IPS-18c (cell line): ENCODE measurements at regions not wholly inside any gene's neighbourhood (a gene's known extent, or its start where the extent isn't known, plus 50 kb on each side); places are given as distances from the start of the nearest gene placed in this dataset.
"Not testable (repeated sequence)": the region's sequence is repeated elsewhere in the genome, so short reads cannot be mapped to it uniquely, and the experiment has no call there.

Experiments
- H3K4me3 ChIP-seq: 2 replicates; pipeline ENCODE4 v1.7.0; 2013; ENCODE audit warnings: low read depth, mild to moderate bottlenecking, low read length, moderate library complexity; ENCODE audit not compliant: insufficient read depth
- H3K9me3 ChIP-seq: one replicate; pipeline ENCODE4 v1.6.1; 2013; ENCODE audit warnings: mild to moderate bottlenecking, low read length, moderate library complexity; ENCODE audit not compliant: control insufficient read depth, insufficient read depth

DNA sequence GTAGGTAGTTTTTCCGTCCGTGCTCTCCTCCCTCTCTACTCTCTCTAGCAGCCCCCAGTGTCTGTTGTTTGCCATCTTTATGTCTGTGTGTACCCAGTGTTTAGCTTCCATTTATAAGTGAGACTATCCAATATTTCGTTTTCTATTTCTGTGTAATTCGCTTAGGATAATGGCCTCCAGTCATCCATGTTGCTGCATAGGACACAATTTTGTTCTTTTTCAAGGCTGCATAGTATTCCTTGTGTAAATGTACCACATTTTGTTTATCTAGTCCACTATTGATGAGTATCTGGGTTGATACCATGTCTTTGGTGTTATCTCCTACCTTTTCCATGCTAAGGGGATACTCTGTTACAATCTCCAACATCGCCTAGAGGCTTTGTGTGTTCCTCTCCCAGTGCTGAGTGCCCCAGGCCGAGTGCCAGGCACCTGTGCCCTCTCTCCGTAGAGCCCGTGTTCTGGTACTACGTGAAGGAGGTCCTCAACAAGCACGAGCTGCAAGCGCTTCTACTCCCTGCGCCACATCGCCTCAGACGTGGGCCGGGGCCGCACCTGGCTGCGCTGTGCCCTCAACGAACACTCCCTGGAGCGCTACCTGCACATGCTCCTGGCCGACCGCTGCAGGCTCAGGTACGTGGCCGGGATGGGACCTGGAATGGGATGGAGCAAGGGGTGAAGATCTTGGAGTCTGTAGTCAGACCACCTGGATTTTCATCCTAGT, 51.0 kb downstream of the NPIPB11 start:
- H3K9me3 ChIP-seq, H3K4me3 ChIP-seq: not testable (repeated sequence)

DNA sequence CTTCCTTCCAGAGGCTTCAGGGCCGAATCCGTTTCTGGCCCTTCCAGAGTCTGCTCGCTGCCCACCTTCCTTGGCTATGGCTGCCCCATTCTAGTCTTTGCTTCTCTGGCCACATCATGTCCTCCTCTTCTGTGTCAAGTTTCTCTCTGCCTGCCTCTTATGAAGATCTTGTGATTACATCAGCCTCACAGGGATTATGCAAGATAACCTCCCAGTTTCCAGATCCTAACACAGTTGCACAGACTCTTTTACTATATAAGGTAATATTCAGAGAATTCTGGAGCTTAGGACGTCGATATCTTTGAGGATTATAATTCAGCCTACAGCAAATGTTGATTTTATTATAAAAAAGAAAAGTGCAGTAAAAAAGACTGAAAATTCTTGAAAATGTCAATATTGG, 52.1 kb downstream of the NPIPB11 start:
- not testable (repeated sequence) for H3K9me3 ChIP-seq, H3K4me3 ChIP-seq

DNA sequence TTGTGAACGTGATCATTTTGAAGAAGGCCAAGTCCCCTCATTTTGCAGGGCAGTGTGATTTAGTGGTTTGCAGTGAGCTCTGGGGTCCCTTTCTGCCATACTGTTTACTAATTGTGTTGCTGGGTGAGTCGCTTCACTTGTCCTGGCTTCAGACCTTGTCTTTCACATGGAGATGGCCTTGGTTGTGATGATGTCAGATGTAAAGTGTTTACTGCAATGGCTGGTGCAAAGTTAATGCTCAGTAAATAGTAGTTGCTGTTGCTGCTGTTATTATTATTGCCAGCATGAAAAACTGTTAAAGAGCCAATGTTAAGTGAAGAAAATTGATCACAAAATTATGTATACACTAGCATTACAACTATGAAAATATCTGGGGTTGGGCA, 53.9 kb downstream of the NPIPB11 start:
- H3K4me3 ChIP-seq, H3K9me3 ChIP-seq: not testable (repeated sequence)

DNA sequence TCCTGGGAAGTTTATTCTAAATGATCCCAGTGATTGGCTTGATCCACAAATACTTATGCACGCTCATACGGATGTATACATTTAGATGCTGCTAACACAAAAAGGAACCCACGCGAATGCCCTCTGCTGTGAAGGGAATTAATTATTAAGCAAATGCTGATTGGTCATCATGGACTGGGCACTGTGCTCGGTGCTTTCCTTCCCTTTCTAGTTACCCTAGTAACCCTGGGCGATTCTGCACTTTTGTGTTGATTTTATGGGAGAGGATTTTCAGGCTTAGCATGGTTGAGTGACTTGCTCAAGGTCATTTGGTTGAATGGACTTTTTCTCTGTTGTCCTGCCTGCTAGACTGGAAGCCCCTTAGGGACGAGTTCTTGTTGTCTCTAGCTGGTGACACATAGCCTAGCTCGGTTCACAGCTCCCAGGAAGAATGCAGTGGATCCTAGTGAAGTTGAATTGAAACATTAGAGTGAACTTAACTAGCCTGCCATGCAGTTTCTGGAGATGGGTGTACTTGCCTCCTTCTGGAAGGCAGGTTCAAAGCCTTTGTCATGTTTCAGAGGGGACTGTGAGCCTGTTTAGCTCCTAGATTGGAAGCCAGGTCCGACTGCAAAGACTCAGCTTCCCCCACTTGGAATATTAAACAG, 54.4 kb downstream of the NPIPB11 start:
- H3K9me3 ChIP-seq, H3K4me3 ChIP-seq: not testable (repeated sequence)

DNA sequence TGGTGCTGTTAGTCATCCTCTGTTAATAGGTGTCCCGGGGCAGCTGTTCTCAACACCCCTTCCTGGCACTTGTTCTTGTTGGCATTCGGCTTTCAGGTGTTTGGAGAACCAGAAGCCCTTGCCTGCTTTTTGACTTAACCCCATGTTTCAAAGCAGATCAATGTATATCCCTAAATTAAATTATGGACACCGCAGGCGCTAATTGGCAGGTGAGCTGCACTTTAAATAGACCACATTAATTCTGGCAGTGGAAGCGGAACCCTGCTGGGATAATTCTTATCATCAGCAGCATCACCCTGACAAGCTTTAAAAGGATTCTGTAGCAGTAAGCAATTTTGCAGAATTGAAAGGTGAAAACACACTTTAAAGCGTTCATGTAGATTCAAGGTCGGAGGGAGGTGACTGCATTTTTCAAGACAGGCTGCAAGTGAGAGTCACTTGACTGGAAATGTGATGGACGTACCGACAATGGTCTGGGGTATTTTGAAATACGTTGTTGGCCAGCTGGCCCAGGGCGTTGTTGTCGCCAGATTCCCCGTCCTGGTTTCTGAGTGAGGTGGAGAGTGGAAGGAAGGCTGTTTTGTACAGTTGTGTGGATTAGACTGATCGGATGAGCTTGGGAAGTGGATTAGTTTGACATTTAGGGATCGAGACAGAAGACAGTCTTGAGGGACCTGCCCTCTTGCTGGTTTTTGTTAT, 55.1 kb downstream of the NPIPB11 start:
- not testable (repeated sequence) for H3K4me3 ChIP-seq, H3K9me3 ChIP-seq

DNA sequence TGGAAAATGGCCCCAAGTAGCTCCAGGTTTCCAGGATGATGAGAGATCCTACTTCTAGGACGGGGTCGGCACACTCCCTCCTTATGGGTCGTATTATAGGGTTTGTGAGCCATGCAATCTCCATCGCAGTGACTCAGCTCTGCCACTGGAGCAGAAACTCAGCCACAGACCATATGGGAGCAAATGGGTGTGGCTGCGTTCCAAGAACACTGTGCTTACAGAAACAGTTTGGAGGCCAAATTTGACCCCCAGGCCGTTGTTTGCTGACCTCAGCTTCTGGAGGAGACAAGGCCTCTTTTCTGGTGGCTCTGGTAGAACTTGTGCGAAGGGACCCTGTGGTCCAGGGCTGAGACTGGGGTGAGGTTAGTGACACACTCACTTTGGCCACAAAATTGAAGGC, 56.5 kb downstream of the NPIPB11 start:
- H3K4me3 ChIP-seq, H3K9me3 ChIP-seq: not testable (repeated sequence)

DNA sequence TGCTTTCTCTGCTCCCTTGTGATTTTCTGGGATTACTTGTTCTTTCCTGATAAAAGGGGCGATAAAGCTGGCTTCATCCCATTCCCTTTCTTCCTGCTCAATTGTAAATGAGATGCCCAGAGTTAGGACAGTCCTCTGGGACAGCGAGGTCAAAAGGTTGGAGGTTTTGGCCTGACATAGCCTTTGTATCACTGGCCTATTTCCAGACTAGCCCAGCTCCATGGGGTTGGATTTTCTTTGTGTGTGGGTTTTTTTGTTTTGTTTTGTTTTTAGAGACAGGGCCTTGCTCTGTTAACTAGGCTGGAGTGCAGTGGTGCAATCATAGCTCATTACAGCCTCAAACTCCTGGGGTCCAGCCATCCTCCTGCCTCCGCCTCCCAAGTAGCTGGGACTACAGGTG, 57.8 kb downstream of the NPIPB11 start:
- H3K4me3 ChIP-seq, H3K9me3 ChIP-seq: not testable (repeated sequence)

DNA sequence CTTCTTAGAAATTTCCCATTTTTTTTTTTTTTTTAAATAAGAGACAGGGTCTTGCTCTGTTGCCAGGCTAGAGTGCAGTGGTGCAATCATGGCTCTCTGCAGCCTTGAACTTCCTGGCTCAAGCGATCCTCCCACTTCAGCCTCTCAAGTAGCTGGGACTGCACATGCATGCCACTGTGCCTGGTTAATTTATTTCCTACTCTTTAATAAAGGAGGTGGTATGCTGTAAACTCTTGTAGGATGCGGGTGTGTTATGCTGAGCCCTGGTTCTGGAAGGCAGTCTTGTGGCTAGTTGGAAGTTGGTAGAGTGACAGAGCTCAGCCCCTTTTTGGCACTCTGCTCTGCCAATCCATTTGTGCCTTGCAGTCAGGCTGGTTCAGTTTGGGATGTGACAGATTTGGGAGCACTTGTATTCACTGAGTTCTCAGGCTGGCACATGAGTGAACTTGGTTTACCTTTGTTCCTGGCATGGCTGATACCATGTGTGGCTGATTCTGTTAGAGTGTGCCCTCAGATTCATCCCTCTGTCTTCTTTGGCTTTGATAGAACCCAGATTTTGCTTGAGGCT, 58.3 kb downstream of the NPIPB11 start:
- not testable (repeated sequence) for H3K9me3 ChIP-seq, H3K4me3 ChIP-seq

DNA sequence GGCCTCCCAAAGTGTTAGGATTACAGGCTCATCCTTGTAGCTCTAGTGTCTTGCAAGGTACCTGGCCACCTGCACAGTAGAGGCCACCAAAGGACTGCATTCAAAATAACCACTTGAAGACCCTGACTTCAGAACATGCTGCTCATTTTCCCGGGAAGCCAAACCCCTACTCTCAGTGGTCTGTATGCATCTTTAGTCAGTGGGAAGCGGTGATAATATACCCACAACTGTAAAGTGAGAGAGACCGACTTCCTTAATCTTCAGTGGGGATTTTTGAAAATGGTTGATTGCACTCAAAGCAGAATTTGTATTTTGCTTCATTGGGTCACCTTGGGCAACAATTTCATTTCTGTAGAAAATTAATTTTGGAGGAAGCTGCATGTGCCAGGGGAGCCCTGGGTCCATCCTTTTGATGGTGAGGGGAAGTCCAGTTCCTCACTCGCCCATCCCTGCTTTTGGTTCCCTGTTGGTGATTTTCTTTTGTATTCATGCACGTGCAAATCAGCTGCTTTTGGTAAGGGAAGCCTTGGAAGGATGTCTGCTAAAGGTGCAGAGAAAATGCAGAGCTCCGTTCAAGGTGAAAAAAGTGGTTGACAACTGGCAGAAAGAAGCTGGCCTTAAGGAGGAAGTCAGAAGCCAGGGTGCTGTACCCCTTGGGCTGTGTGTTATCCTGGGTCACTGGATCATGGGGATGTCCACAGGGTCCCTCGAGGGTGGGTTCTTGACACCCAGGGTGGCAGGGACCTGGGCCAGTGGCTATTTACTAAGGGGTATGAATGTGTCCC, 59.5 kb downstream of the NPIPB11 start:
- H3K9me3 ChIP-seq, H3K4me3 ChIP-seq: not testable (repeated sequence)

DNA sequence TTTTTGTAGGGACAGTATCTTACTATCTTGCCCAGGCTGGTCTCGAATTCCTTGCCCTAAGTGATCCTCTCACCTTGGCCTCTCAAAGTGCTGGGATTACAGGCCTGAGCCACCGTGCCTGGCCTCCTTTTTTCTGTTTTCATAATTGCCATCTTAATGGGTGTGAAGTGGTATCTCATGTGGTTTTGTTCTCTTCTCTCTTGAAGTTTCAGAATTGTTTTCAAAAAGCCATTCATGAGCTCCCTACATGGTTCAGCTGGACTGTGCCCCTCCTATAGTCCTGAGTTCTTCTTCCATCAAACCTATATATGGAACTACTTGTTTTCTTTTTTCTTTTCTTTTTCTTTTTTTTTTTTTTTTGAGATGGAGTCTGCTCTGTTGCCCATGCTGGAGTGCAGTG, 60.3 kb downstream of the NPIPB11 start:
- not testable (repeated sequence) for H3K4me3 ChIP-seq

DNA sequence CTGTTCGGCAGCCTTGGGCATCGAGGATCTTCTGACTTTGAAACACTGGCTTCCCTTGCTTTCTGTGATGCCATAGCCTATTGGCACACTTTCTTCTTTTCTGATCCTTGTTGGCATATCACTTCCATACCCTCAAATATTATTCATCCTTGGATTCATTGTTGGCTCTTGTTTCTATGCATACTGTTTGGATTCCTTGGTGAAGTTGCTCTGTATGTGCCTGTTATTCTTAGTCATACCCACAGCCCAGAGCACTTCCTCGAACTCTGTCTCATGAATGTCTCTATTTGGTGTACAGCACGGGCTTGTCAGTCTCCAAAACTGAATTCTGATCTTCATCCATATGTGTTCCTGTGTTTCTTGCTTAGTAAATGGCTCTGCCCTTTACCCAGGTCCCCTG, 63.6 kb downstream of the NPIPB11 start:
- H3K4me3 ChIP-seq: not testable (repeated sequence)

More for the DNA sequence above, 60.3 kb downstream of the NPIPB11 start:
- H3K9me3 ChIP-seq: not testable (repeated sequence)

DNA sequence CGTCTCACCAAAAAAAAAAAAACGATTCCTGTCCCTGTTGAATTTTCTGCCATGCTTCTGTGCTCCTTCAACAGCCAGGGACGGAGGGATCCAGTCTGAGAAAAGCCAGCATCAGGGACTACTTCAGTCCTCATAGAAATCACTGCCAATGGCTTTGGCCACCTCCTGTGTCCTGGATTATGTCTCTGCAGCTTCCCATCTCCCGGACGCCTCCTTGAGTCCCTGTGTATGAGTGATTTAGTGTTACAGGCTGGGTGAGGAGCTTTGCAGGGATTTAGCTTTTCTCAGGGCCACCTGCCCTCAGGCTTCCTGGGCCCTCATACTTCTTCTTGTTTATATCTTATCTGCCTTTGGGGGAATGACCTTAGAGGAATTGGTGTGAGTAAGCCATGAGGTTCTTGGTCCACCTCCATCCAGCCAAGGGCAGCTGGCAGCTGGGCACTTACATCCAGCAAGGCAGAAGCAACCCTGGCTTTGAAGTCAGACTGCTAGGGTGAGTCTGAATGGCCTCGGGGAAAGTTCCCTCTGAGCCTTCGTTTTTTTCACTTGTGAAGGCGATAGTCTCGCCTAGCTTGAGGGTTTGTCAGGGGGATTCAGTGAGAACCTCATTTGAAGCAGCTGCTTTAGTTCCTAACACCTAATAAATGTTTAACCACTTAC, 65.6 kb downstream of the NPIPB11 start:
- H3K4me3 ChIP-seq: not testable (repeated sequence)

More for the DNA sequence above, 63.6 kb downstream of the NPIPB11 start:
- not testable (repeated sequence) for H3K9me3 ChIP-seq

DNA sequence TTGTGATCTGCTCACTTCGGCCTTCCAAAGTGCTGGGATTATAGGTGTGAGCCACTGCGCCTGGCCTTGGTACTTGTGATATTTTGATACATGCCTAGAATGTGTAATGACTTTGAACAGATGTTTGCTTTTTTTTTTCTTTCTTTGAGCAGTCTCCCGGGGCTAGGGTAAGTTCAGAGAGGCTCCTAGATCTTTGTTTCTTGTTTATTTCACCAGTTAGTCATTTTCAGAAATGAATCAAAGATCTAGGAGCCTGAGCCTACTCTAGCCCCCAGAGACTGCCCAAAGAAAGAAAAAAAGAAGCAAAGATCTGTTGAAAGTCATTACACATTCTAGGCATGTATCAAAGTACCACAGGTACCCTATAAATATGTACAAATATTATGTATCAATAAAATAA, 66.3 kb downstream of the NPIPB11 start:
- H3K4me3 ChIP-seq, H3K9me3 ChIP-seq: not testable (repeated sequence)

More for the DNA sequence above, 65.6 kb downstream of the NPIPB11 start:
- H3K9me3 ChIP-seq: not testable (repeated sequence)

DNA sequence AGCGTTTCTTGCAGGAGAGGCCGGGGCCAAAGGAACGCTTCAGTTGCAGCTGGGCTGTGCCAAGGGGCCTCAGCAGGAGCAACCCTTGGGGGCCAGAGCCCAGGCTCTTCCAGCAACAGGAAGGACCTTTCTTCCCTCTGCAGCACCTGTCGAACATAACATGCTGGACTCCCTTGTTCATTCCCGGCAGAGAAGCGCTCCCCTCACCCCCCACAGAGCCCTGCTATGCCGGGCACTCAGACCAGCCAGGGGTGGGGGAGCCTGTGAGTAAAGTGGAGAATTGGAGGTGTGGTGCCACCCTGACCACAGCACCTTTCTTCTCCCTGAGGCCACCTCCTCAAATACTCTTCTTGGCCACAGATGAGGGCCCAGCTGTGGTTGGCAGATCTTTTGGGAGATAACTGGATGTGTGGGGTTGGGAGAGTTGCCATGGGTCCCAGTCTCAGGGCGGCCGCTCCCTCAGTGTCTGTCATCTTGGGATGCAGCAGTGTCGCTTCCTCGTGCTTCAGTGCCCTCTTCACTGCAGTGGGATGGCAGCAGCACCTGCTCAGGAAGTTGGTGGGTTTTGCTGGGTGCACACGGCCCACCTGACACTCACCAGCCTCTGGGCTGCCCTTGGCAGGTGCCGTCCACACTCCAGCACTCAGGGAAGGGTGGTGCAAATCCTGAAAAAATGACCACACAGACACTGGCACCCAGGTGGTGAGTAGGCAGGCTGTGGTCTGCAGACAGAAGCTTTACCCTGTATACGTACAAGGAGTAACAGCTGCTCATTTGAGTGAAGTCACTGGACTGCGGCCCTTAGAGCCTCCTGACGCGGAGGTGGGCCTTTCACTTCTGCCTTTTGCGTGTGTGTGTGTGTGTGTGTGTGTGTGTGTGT, 67.5 kb downstream of the NPIPB11 start:
- H3K9me3 ChIP-seq, H3K4me3 ChIP-seq: not testable (repeated sequence)

DNA sequence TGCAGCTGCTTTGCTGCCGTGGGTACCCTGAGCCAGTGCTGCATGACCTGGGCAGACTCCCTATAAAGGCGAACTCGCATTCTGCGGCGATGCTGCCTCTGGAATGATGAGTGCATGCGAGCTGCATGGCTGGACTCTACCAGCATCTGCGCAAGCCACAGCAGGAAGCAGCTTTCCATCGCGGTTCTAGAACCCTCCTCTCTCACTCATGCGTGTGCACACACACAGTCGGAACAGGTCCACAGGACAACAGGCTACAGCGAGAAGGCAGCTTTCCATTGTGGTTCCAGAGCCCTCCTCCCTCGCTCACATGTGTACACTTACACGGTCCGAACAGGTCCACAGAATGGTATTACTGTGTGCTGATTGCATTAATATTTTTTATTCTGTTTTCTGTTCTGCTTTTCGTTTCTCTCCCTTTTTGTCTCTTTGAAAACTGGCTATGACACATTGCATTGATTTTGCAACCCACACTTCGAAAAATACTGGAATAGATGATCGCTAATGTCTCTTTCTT, 69.1 kb downstream of the NPIPB11 start:
- H3K4me3 ChIP-seq, H3K9me3 ChIP-seq: not testable (repeated sequence)

DNA sequence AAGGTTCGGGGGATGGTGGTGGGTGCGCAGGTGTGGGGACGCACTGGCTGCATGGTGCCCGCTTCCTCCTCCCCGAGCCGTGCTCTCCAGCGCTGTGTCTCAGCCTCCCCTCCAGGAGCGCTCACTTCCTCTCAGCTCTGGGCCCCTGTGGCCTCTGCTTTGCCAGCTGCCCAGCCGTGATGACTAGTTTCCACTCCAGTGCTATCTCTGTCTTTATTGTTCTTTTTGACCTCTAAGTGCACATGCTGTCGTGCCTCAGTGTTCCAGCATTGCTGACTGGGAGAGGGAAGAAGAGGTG, 71.0 kb downstream of the NPIPB11 start:
- not testable (repeated sequence) for H3K9me3 ChIP-seq, H3K4me3 ChIP-seq
